HL-60 (cell line): ENCODE measurements at regions not wholly inside any gene's neighbourhood (a gene's known extent, or its start where the extent isn't known, plus 50 kb on each side); places are given as distances from the start of the nearest gene placed in this dataset.

Source experiments
- DNase-seq, 2 experiments: peaks; one replicate each; pipeline ENCODE4 v3.0.0-alpha.2; 2010 to 2020; ENCODE audit warnings: low read depth in 1 of 2, low spot score in 1 of 2
- H3K27ac ChIP-seq: fragments of 250-450 bp; sonication (Bioruptor Pico); replicated peaks from 2 replicates; pipeline ENCODE4 v1.5.1; 2020; ENCODE audit warnings: mild to moderate bottlenecking, moderate library complexity
- H3K27me3 ChIP-seq: fragments of 250-450 bp; sonication (Bioruptor Pico); 2 replicates; pipeline ENCODE4 v1.5.1; 2021; ENCODE audit warnings: mild to moderate bottlenecking, moderate library complexity; ENCODE audit not compliant: insufficient read depth, poor library complexity, severe bottlenecking
- H3K4me3 ChIP-seq: replicated peaks from 2 replicates; pipeline ENCODE4 v1.5.1; 2011; ENCODE audit warnings: mild to moderate bottlenecking, control low read depth, low read length; ENCODE audit not compliant: insufficient read depth
- GABPA ChIP-seq: IDR thresholded peaks from 2 replicates; pipeline ENCODE4 v1.6.1; 2012; ENCODE audit warnings: low read depth
- POLR2AphosphoS5 ChIP-seq: IDR thresholded peaks from 2 replicates; pipeline ENCODE4 v1.6.1; 2012; ENCODE audit warnings: low read depth
- SPI1 ChIP-seq: IDR thresholded peaks from 2 replicates; pipeline ENCODE4 v1.6.1; 2012; ENCODE audit warnings: low read depth, mild to moderate bottlenecking, borderline replicate concordance
- TF ChIP-seq, protein P1 (sequence below): IDR thresholded peaks from one replicate; pipeline ENCODE4 v1.5.1; 2011; ENCODE audit warnings: low read length, control low read depth, inconsistent platforms; ENCODE audit not compliant: insufficient read depth
- TF ChIP-seq, protein P2 (sequence below): IDR thresholded peaks from 2 replicates; pipeline ENCODE4 v1.6.1; 2012; ENCODE audit warnings: low read depth; ENCODE audit not compliant: insufficient replicate concordance

DNA sequence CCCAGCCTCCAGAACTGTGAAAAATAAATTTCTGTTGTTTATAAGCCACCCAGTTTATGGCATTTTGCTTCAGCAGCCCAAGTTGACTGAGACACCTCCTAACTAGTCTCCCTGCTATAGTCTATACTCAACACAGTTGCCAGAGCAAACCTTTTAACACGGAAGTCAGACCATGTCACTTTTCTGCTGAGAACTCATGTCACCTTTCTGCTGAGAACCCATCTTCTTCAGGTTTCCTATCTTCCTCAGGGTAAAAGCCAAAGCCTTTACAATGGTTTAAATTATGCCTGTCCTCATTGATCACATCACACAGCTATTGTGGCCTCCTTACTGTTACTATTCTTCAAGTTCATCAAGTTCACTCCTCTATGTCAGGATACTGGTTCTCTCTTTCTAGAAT is 74.3 kb upstream of the SOX6 start:
- no peak for TF ChIP-seq SPI1
- Histone ChIP-seq H3K27me3 (peaks cover 2% of the 10 kb centered on the region), H3K27ac (no peak overlapping the region), H3K4me3 (no peak overlapping the region)
- DNase-seq: no peak

GRCh38 chr11:16421826-16422225 is 65.5 kb upstream of the SOX6 start:
- DNase-seq: no peak
- TF ChIP-seq POLR2AphosphoS5 (no peak), GABPA (no peak), SPI1 (no peak)
- TF ChIP-seq, protein P1, sequence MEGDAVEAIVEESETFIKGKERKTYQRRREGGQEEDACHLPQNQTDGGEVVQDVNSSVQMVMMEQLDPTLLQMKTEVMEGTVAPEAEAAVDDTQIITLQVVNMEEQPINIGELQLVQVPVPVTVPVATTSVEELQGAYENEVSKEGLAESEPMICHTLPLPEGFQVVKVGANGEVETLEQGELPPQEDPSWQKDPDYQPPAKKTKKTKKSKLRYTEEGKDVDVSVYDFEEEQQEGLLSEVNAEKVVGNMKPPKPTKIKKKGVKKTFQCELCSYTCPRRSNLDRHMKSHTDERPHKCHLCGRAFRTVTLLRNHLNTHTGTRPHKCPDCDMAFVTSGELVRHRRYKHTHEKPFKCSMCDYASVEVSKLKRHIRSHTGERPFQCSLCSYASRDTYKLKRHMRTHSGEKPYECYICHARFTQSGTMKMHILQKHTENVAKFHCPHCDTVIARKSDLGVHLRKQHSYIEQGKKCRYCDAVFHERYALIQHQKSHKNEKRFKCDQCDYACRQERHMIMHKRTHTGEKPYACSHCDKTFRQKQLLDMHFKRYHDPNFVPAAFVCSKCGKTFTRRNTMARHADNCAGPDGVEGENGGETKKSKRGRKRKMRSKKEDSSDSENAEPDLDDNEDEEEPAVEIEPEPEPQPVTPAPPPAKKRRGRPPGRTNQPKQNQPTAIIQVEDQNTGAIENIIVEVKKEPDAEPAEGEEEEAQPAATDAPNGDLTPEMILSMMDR: no peak
- TF ChIP-seq, protein P2, sequence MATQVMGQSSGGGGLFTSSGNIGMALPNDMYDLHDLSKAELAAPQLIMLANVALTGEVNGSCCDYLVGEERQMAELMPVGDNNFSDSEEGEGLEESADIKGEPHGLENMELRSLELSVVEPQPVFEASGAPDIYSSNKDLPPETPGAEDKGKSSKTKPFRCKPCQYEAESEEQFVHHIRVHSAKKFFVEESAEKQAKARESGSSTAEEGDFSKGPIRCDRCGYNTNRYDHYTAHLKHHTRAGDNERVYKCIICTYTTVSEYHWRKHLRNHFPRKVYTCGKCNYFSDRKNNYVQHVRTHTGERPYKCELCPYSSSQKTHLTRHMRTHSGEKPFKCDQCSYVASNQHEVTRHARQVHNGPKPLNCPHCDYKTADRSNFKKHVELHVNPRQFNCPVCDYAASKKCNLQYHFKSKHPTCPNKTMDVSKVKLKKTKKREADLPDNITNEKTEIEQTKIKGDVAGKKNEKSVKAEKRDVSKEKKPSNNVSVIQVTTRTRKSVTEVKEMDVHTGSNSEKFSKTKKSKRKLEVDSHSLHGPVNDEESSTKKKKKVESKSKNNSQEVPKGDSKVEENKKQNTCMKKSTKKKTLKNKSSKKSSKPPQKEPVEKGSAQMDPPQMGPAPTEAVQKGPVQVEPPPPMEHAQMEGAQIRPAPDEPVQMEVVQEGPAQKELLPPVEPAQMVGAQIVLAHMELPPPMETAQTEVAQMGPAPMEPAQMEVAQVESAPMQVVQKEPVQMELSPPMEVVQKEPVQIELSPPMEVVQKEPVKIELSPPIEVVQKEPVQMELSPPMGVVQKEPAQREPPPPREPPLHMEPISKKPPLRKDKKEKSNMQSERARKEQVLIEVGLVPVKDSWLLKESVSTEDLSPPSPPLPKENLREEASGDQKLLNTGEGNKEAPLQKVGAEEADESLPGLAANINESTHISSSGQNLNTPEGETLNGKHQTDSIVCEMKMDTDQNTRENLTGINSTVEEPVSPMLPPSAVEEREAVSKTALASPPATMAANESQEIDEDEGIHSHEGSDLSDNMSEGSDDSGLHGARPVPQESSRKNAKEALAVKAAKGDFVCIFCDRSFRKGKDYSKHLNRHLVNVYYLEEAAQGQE: no peak
- H3K4me3 ChIP-seq: no peak overlapping the region
- no peak overlapping the region for H3K27ac ChIP-seq
- H3K27me3 ChIP-seq: no peaks in the 10 kb centered on the region

DNA sequence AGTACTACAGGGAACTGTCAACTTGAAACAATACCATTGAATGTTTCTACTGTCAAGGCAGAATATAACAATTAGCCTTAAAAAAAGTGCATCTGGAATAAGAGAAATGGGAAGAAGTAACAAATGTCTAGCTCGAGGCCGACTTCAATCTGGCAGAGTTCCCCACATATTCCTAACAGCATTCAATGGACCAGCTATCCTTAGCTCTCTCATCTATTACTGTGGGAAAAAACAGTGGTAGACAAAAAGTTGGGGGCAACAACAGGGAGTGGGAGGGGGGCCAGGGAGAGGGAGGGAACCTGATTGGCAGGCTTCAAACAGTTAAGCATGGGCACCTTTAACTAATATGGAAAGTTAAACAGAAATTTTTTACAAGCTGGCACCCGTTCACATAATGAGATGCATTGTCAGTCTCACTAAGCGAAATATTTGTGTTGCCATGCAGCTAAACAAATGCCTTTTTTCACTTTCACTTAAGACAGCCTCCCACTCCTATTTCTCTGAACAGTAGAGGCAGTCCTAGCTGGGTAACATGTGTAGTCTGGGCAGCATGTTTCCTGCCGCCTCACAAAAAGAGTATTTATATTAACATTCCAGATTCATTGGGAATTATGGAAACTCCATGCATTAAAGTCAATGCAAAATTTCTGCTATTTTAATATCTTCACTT is 62.2 kb upstream of the SOX6 start:
- H3K27ac ChIP-seq: no peak overlapping the region
- no peaks in the 10 kb centered on the region for H3K27me3 ChIP-seq
- no peak for DNase-seq
- TF ChIP-seq GABPA (no peak), SPI1 (no peak)
- no peak overlapping the region for H3K4me3 ChIP-seq

DNA sequence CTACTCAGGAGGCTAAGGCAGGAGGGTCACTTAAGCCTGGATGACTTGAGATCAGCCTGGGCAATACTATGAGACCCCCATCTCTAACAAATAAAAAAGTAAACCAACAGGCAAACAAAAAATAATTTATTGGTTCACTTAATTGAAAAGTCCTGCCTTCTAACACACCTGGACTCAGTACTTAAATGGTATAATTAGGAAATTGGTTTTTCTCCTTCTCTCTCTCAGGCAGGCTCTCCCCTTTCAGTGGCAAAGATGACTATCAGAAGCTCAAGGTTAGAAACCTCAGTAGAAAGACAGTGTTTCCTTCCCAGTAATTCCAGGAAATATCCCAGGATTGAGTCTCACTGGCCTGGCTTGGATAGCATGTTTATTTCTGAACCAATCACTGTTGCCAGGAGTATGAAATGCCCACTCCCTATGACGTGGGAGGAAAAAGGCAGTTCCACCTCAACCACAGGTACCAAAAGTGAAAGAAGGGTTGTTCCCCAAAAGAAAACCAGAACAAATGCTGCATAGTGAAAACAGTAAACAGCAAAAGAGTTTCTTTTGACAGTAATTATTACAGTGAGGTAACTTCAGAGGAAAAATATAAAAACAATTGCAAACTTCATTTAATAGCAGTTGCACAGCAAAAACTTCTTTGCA is 56.3 kb upstream of the SOX6 start:
- Histone ChIP-seq H3K4me3 (no peak overlapping the region), H3K27me3 (no peaks in the 10 kb centered on the region), H3K27ac (no peak overlapping the region)
- no peak for DNase-seq
- TF ChIP-seq, protein P2: no peak
- no peak for TF ChIP-seq POLR2AphosphoS5

- Histone ChIP-seq H3K27me3 (no peaks in the 10 kb centered on the region), H3K4me3 (no peak overlapping the region), H3K27ac (no peak overlapping the region)
- TF ChIP-seq GABPA: no peak
- no peak for TF ChIP-seq POLR2AphosphoS5
- TF ChIP-seq, protein P1: no peak
- TF ChIP-seq, protein P2: no peak
- no peak for TF ChIP-seq SPI1
- DNase-seq: no peak
Observed at GRCh38 chr11:16410479-16410878, 54.1 kb upstream of the SOX6 start.
